ENCODE measurements at regions not wholly inside any gene's neighbourhood (a gene's known extent, or its start where the extent isn't known, plus 50 kb on each side); places are given as distances from the start of the nearest gene placed in this dataset.

DNA sequence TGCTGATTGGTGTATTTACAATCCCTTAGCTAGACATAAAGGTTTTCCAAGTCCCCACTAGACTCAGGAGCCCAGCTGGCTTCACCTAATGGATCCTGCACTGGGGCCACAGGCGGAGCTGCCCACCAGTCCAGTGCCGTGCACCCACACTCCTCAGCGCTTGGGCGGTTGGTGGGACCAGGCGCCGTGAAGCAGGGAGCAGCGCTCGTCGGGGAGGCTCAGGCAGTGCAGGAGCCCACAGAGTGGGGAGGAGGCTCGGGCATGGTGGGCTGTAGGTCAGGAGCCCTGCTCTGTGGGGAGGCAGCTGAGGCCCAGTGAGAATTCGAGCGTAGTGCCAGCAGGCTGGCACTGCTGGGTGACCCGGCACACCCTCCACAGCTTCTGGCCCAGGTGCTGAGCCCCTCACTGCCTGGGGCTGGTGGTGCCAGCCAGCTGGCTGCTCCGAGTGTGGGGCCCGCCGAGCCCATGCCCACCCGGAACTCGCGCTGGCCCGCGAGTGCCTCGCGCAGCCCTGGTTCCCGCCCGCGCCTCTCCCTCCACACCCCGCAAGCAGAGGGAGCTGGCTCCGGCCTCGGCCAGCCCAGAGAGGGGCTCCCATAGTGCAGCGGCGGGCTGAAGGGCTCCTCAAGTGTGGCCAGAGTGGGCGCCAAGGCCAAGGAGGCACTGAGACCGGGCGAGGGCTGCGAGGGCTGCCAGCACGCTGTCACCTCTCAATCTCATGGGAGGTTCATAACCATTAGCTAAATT is 475.6 kb upstream of the DCC start:
- TF ChIP-seq, protein P1, sequence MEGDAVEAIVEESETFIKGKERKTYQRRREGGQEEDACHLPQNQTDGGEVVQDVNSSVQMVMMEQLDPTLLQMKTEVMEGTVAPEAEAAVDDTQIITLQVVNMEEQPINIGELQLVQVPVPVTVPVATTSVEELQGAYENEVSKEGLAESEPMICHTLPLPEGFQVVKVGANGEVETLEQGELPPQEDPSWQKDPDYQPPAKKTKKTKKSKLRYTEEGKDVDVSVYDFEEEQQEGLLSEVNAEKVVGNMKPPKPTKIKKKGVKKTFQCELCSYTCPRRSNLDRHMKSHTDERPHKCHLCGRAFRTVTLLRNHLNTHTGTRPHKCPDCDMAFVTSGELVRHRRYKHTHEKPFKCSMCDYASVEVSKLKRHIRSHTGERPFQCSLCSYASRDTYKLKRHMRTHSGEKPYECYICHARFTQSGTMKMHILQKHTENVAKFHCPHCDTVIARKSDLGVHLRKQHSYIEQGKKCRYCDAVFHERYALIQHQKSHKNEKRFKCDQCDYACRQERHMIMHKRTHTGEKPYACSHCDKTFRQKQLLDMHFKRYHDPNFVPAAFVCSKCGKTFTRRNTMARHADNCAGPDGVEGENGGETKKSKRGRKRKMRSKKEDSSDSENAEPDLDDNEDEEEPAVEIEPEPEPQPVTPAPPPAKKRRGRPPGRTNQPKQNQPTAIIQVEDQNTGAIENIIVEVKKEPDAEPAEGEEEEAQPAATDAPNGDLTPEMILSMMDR (IDR thresholded peaks at IDR 0.05), result no peak
- TF ChIP-seq POLR2A (IDR thresholded peaks at IDR 0.05), result no peak

All from heart left ventricle (tissue), 13 donors.